Astrocyte of the cerebellum (primary cell): ENCODE measurements at regions not wholly inside any gene's neighbourhood (a gene's known extent, or its start where the extent isn't known, plus 50 kb on each side); places are given as distances from the start of the nearest gene placed in this dataset.

Experiments used
- DNase-seq: peaks from one replicate; pipeline ENCODE4 v3.0.0-alpha.2; 2011; ENCODE audit warnings: low read depth
- H3K4me3 ChIP-seq: 2 replicates; pipeline ENCODE4 v1.5.1; 2011; ENCODE audit warnings: mild to moderate bottlenecking, low read depth, low read length, moderate library complexity
- in situ Hi-C: cut with HindIII; loops from 2 replicates; pipeline ENCODE4 v1.10.0; 2017; ENCODE audit warnings: low sequenced_read_pairs
- TF ChIP-seq, protein P1 (sequence below): IDR thresholded peaks from 2 replicates; pipeline ENCODE4 v1.5.1; 2012; ENCODE audit warnings: low read length, low read depth, moderate library complexity, mild to moderate bottlenecking; ENCODE audit errors: missing control alignments

GRCh38 chr3:6631376-6631775 is 229.5 kb upstream of the GRM7 start:
- TF ChIP-seq, protein P1, sequence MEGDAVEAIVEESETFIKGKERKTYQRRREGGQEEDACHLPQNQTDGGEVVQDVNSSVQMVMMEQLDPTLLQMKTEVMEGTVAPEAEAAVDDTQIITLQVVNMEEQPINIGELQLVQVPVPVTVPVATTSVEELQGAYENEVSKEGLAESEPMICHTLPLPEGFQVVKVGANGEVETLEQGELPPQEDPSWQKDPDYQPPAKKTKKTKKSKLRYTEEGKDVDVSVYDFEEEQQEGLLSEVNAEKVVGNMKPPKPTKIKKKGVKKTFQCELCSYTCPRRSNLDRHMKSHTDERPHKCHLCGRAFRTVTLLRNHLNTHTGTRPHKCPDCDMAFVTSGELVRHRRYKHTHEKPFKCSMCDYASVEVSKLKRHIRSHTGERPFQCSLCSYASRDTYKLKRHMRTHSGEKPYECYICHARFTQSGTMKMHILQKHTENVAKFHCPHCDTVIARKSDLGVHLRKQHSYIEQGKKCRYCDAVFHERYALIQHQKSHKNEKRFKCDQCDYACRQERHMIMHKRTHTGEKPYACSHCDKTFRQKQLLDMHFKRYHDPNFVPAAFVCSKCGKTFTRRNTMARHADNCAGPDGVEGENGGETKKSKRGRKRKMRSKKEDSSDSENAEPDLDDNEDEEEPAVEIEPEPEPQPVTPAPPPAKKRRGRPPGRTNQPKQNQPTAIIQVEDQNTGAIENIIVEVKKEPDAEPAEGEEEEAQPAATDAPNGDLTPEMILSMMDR = no peak
- DNase-seq = no peak
- in situ Hi-C loops = no loop called here
- H3K4me3 ChIP-seq = no peak overlapping the region

- DNase-seq = no peak
- TF ChIP-seq, protein P1 = no peak
- no peak overlapping the region for H3K4me3 ChIP-seq
- in situ Hi-C loops = no loop called here
Measured at GRCh38 chr3:6640907-6641306, 220.0 kb upstream of the GRM7 start.

GRCh38 chr3:6644070-6644929 is 216.6 kb upstream of the GRM7 start:
- H3K4me3 ChIP-seq = no peak overlapping the region
- in situ Hi-C loops = no loop called here
- DNase-seq = no peak
- TF ChIP-seq, protein P1 = no peak

- in situ Hi-C loops = no loop called here
- DNase-seq = no peak
- no peak overlapping the region for H3K4me3 ChIP-seq
- TF ChIP-seq, protein P1 = no peak
Measured at GRCh38 chr3:6654670-6655069, 206.2 kb upstream of the GRM7 start.

GRCh38 chr3:6655275-6655674 is 205.6 kb upstream of the GRM7 start:
- TF ChIP-seq, protein P1 = no peak
- no peak for DNase-seq
- in situ Hi-C loops = no loop called here
- H3K4me3 ChIP-seq = no peak overlapping the region

GRCh38 chr3:6657591-6657990 is 203.3 kb upstream of the GRM7 start:
- in situ Hi-C loops = no loop called here

More at GRCh38 chr3:6657591-6657990, 203.3 kb upstream of the GRM7 start:
- TF ChIP-seq, protein P1 = no peak
- H3K4me3 ChIP-seq = no peak overlapping the region
- DNase-seq = no peak
